PC-9 (cell line): ENCODE measurements at regions not wholly inside any gene's neighbourhood (a gene's known extent, or its start where the extent isn't known, plus 50 kb on each side); places are given as distances from the start of the nearest gene placed in this dataset.

Source experiments
- BruUV-seq: library from RNA; stranded (reverse); fragments of 400-500 nt; replicated peaks from 2 replicates; lab custom pipeline; 2021; lab: Mats Ljungman, UMichigan
- CTCF ChIA-PET: fragments of 300-600 bp; sonication (Branson Sonifier 250); formaldehyde crosslinking; loops from one replicate; lab custom pipeline; 2022; ENCODE audit warnings: antibody characterized with exemption; lab: Charles Lee
- POLR2A ChIA-PET: fragments of 300-600 bp; sonication (Branson Sonifier 250); formaldehyde crosslinking; loops from one replicate; lab custom pipeline; 2022; ENCODE audit warnings: antibody characterized with exemption; ENCODE audit not compliant: unreplicated experiment; lab: Charles Lee
- DNase-seq, 2 experiments: peaks; one replicate each; pipeline versions ENCODE4 v3.0.0 to v3.0.0-alpha.2; 2015 to 2022; ENCODE audit warnings: mixed read lengths in 1 of 2
- H2AFZ ChIP-seq: fragments of 200-600 bp; sonication (generic); 2 replicates; pipeline ENCODE4 v1.8.1; 2017; ENCODE audit warnings: antibody characterized with exemption
- H3F3A ChIP-seq: fragments of 200-600 bp; sonication (generic); 2 replicates; pipeline ENCODE4 v1.8.1; 2017; ENCODE audit warnings: antibody characterized with exemption, mild to moderate bottlenecking, low read depth; ENCODE audit not compliant: insufficient read depth
- H3K27ac ChIP-seq: fragments of 200-600 bp; sonication (generic); 2 replicates; pipeline ENCODE4 v1.6.1; 2016; ENCODE audit warnings: mixed run types
- H3K27me3 ChIP-seq: fragments of 200-600 bp; sonication (generic); 2 replicates; pipeline ENCODE4 v1.6.1; 2016; ENCODE audit warnings: low read depth, mixed run types; ENCODE audit not compliant: insufficient read depth
- H3K36me3 ChIP-seq: fragments of 200-600 bp; sonication (generic); 2 replicates; pipeline ENCODE4 v1.6.1; 2016; ENCODE audit warnings: low read depth, mixed run types
- H3K4me1 ChIP-seq: fragments of 200-600 bp; sonication (generic); replicated peaks from 2 replicates; pipeline ENCODE4 v1.6.1; 2016; ENCODE audit warnings: mixed run types; ENCODE audit not compliant: insufficient read depth
- H3K4me2 ChIP-seq: fragments of 200-600 bp; sonication (generic); 2 replicates; pipeline ENCODE4 v1.6.1; 2017; ENCODE audit warnings: mixed run types
- H3K4me3 ChIP-seq: fragments of 200-600 bp; sonication (generic); 2 replicates; pipeline ENCODE4 v1.6.1; 2016; ENCODE audit warnings: mixed run types
- H3K79me2 ChIP-seq: fragments of 200-600 bp; sonication (generic); 2 replicates; pipeline ENCODE4 v1.6.1; 2017; ENCODE audit warnings: low read depth, mixed run types
- H3K9me2 ChIP-seq: fragments of 200-600 bp; sonication (generic); 2 replicates; pipeline ENCODE4 v1.8.1; 2017; ENCODE audit warnings: mild to moderate bottlenecking; ENCODE audit not compliant: insufficient read depth
- H3K9me3 ChIP-seq: fragments of 200-600 bp; sonication (generic); 2 replicates; pipeline ENCODE4 v1.8.1; 2016; ENCODE audit warnings: low read depth; ENCODE audit not compliant: insufficient read depth
- H4K20me1 ChIP-seq: fragments of 200-600 bp; sonication (generic); 2 replicates; pipeline ENCODE4 v1.8.1; 2017; ENCODE audit not compliant: insufficient read depth
- EZH2 ChIP-seq: fragments of 200-600 bp; sonication (generic); IDR thresholded peaks from 2 replicates; pipeline ENCODE4 v1.8.0; 2017; ENCODE audit warnings: antibody characterized with exemption, low read depth
- intact Hi-C: fragments of 100-400 bp; cut with micrococcal nuclease; formaldehyde crosslinking; loops from one replicate; pipeline ENCODE4 v1.10.0; 2022; ENCODE audit not compliant: unreplicated experiment
- TF ChIP-seq, protein P1 (sequence below): fragments of 200-600 bp; sonication (generic); conservative IDR thresholded peaks from 2 replicates; pipeline ENCODE4 v1.6.1; 2017; ENCODE audit warnings: mixed run types, antibody characterized with exemption, mild to moderate bottlenecking, moderate library complexity

DNA sequence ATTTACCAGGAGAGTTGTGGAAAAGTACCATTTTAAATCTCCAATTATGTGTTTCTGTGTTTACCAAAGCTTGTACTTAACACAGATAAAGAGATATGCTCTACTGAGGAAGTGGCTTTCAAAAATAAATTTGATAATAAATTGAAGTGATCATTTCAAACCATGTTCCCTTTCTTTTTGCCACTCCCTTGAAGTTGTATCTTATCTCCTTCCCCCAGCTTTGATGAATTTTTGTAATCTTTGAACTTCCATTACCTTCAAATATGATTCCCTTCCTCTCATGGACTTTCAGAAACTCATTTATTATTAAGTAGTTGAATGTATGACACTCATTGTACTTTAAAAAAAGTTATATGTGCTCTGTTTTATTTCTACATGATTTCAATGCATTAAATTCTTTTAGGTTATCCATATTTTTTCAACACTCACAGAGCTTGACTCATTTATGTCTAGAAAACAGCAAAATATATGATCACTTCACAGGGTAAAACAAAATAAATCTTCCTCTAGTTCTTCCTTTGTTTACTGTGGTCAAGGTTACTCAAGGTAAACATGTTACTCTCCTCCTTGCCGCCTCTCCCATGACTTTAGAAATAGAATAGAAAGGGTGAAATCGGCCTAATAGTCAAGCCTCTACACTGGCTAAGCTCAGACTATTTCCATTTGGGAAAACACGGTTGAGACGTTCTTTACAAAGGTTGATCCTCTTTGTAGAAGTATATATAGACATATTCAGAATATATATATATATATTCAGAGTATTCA lies 251.2 kb upstream of the SPRY2 start:
- no peaks in the 10 kb centered on the region for H4K20me1 ChIP-seq
- no peaks in the 10 kb centered on the region for H3K9me3 ChIP-seq
- no peak for DNase-seq
- no peaks in the 10 kb centered on the region for H3K27me3 ChIP-seq
- no peak for TF ChIP-seq EZH2
- TF ChIP-seq, protein P1, sequence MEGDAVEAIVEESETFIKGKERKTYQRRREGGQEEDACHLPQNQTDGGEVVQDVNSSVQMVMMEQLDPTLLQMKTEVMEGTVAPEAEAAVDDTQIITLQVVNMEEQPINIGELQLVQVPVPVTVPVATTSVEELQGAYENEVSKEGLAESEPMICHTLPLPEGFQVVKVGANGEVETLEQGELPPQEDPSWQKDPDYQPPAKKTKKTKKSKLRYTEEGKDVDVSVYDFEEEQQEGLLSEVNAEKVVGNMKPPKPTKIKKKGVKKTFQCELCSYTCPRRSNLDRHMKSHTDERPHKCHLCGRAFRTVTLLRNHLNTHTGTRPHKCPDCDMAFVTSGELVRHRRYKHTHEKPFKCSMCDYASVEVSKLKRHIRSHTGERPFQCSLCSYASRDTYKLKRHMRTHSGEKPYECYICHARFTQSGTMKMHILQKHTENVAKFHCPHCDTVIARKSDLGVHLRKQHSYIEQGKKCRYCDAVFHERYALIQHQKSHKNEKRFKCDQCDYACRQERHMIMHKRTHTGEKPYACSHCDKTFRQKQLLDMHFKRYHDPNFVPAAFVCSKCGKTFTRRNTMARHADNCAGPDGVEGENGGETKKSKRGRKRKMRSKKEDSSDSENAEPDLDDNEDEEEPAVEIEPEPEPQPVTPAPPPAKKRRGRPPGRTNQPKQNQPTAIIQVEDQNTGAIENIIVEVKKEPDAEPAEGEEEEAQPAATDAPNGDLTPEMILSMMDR: no peak
- H3K27ac ChIP-seq: no peak overlapping the region
- H3F3A ChIP-seq: no peaks in the 10 kb centered on the region
- no peaks in the 10 kb centered on the region for H3K4me1 ChIP-seq
- H3K36me3 ChIP-seq: no peaks in the 10 kb centered on the region
- no peaks in the 10 kb centered on the region for H3K79me2 ChIP-seq
- CTCF ChIA-PET: no interaction called here
- POLR2A ChIA-PET: no interaction called here
- BruUV-seq: no TSS peak
- H3K4me3 ChIP-seq: no peak overlapping the region
- intact Hi-C loops: no loop called here
- no peaks in the 10 kb centered on the region for H3K9me2 ChIP-seq
- no peak overlapping the region for H2AFZ ChIP-seq
- H3K4me2 ChIP-seq: no peak overlapping the region

DNA sequence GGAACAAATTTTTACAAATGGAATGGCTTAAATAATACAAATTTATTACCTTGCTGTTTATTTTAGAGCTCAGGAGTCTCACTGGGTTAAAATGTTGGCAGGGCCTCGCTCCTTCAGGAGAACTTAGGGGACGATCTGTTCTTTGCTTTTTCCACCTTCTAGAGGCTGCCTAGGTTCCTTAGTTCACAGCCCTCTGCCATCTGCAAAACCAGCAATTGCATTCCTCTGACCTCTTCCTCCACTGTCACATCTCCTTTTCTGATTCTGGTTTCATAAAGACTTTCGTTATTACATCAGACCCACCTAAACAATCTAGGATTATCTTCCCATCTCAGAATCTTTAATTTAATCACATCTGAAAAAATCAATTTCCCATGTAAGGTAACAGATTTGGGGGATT lies 249.6 kb upstream of the SPRY2 start:
- POLR2A ChIA-PET: no interaction called here

DNA sequence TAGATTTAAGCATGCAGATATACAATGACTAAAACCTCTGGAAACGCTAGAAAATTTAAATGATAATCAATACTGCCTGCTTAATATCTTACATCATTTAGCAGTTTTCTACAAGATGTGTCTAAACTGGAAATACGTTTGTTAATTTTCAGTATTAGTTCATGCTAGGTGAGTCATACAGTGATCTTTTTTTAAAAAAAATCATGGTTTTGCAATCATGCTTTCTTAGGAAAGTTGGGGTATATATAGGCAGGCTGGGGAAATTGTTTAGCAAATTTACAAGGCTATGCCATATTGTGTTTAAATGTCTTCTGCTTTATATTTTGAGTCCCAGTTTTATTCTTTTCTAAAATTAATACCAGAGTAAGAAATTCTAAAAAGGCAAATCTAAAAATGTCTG lies 245.4 kb upstream of the SPRY2 start:
- Histone ChIP-seq H3K9me3 (no peaks in the 10 kb centered on the region), H3K36me3 (no peaks in the 10 kb centered on the region), H3K4me3 (no peak overlapping the region), H2AFZ (no peak overlapping the region), H3K27me3 (no peaks in the 10 kb centered on the region), H4K20me1 (no peaks in the 10 kb centered on the region), H3K79me2 (no peaks in the 10 kb centered on the region), H3K27ac (no peak overlapping the region), H3K4me2 (no peak overlapping the region), H3F3A (no peaks in the 10 kb centered on the region), H3K4me1 (no peaks in the 10 kb centered on the region), H3K9me2 (no peaks in the 10 kb centered on the region)
- ChIA-PET POLR2A (no interaction called here), CTCF (no interaction called here)
- TF ChIP-seq, protein P1: no peak
- TF ChIP-seq EZH2: no peak
- no TSS peak for BruUV-seq
- no peak for DNase-seq
- intact Hi-C loops: no loop called here

More for the DNA sequence above, 249.6 kb upstream of the SPRY2 start:
- H4K20me1 ChIP-seq: no peaks in the 10 kb centered on the region
- intact Hi-C loops: no loop called here
- no peak for TF ChIP-seq EZH2
- TF ChIP-seq, protein P1: no peak
- DNase-seq: no peak
- H3K9me2 ChIP-seq: no peaks in the 10 kb centered on the region
- BruUV-seq: no TSS peak
- CTCF ChIA-PET: no interaction called here
- no peaks in the 10 kb centered on the region for H3K27me3 ChIP-seq
- H3F3A ChIP-seq: no peaks in the 10 kb centered on the region
- no peak overlapping the region for H3K27ac ChIP-seq
- no peaks in the 10 kb centered on the region for H3K4me1 ChIP-seq
- no peaks in the 10 kb centered on the region for H3K9me3 ChIP-seq
- no peak overlapping the region for H3K4me2 ChIP-seq
- H2AFZ ChIP-seq: no peak overlapping the region
- H3K4me3 ChIP-seq: no peak overlapping the region
- H3K79me2 ChIP-seq: no peaks in the 10 kb centered on the region
- no peaks in the 10 kb centered on the region for H3K36me3 ChIP-seq
